CD14-positive monocyte (primary cell): ENCODE measurements at regions not wholly inside any gene's neighbourhood (a gene's known extent, or its start where the extent isn't known, plus 50 kb on each side); places are given as distances from the start of the nearest gene placed in this dataset.

Experiments
- DNase-seq, 3 donors: peaks; one replicate each; pipeline ENCODE4 v3.0.0-alpha.2; 2011 to 2022
- H2AFZ ChIP-seq: 2 replicates; pipeline ENCODE4 v1.6.0; 2012; ENCODE audit warnings: mild to moderate bottlenecking, low read depth, low read length, inconsistent platforms; ENCODE audit not compliant: insufficient read depth, poor library complexity, severe bottlenecking
- H3K27ac ChIP-seq, 2 donors: 1 replicate in 1 of 2; 2 replicates in 1 of 2; pipeline ENCODE4 v1.5.1; 2012 to 2013; ENCODE audit warnings: low read length in 2 of 2, control low read depth in 1 of 2, inconsistent platforms in 1 of 2, low read depth in 1 of 2, mild to moderate bottlenecking in 1 of 2
- H3K27me3 ChIP-seq, 2 donors: one replicate each; pipeline versions ENCODE4 v1.6.0 to v1.6.1; 2011 to 2013; ENCODE audit warnings: low read length in 2 of 2; ENCODE audit not compliant: control insufficient read depth in 2 of 2, insufficient read depth in 2 of 2
- H3K36me3 ChIP-seq, 2 donors: replicated peaks in 1 of 2; 1 replicate in 1 of 2; 2 replicates in 1 of 2; pipeline versions ENCODE4 v1.5.1 to v1.6.1; 2012 to 2013; ENCODE audit warnings: low read length in 2 of 2, control low read depth in 1 of 2, inconsistent platforms in 1 of 2, mild to moderate bottlenecking in 1 of 2; ENCODE audit not compliant: insufficient read depth in 2 of 2, control insufficient read depth in 1 of 2
- H3K4me1 ChIP-seq, 2 donors: 1 replicate in 1 of 2; 2 replicates in 1 of 2; pipeline versions ENCODE4 v1.5.1 to v1.6.1; 2012 to 2013; ENCODE audit warnings: low read length in 2 of 2, control low read depth in 1 of 2, inconsistent platforms in 1 of 2, mild to moderate bottlenecking in 1 of 2, moderate library complexity in 1 of 2; ENCODE audit not compliant: insufficient read depth in 2 of 2, control insufficient read depth in 1 of 2
- H3K4me2 ChIP-seq: replicated peaks from 2 replicates; pipeline ENCODE3; 2012; ENCODE audit warnings: low read length, moderate library complexity, mild to moderate bottlenecking; ENCODE audit not compliant: poor library complexity, severe bottlenecking; ENCODE audit errors: extremely low read depth
- H3K4me3 ChIP-seq, 3 experiments: fragments of 200-600 bp in 1 of 3; sonication (generic) in 1 of 3; replicated peaks in 1 of 3; 1 replicate in 2 of 3; 2 replicates in 1 of 3; pipeline ENCODE4 v1.5.1; 2011 to 2013; ENCODE audit warnings: low read length in 3 of 3, mild to moderate bottlenecking in 3 of 3, control low read depth in 2 of 3, low read depth in 2 of 3, inconsistent platforms in 1 of 3, moderate library complexity in 1 of 3
- H3K79me2 ChIP-seq: 2 replicates; pipeline ENCODE4 v1.6.0; 2012; ENCODE audit warnings: mild to moderate bottlenecking, control low read depth, inconsistent platforms, low read length, moderate library complexity; ENCODE audit not compliant: insufficient read depth
- H3K9ac ChIP-seq: 2 replicates; pipeline ENCODE4 v1.6.0; 2017; ENCODE audit warnings: low read length, mild to moderate bottlenecking; ENCODE audit not compliant: insufficient read depth, poor library complexity, severe bottlenecking
- H3K9me3 ChIP-seq, 2 donors: replicated peaks in 1 of 2; 1 replicate in 1 of 2; 2 replicates in 1 of 2; pipeline versions ENCODE4 v1.5.1 to v1.6.1; 2012 to 2013; ENCODE audit warnings: low read length in 2 of 2, control low read depth in 1 of 2; ENCODE audit not compliant: control insufficient read depth in 1 of 2, insufficient read depth in 1 of 2
- H4K20me1 ChIP-seq: 2 replicates; pipeline ENCODE4 v1.6.0; 2012; ENCODE audit warnings: mild to moderate bottlenecking, low read length, control low read depth, moderate library complexity; ENCODE audit not compliant: insufficient read depth
- H3K27ac Mint-ChIP-seq, 7 donors: one replicate each; pipeline ENCODE4 v1.8.0; 2020; ENCODE audit warnings: mild to moderate bottlenecking in 7 of 7, mixed read lengths in 7 of 7, moderate library complexity in 6 of 7, inconsistent platforms in 2 of 7
- H3K27me3 Mint-ChIP-seq, 3 donors: one replicate each; pipeline ENCODE4 v1.8.0; 2021 to 2022; ENCODE audit warnings: low read depth in 3 of 3, mild to moderate bottlenecking in 3 of 3, mixed read lengths in 3 of 3, moderate library complexity in 3 of 3, inconsistent platforms in 1 of 3
- H3K36me3 Mint-ChIP-seq, 2 donors: one replicate each; pipeline ENCODE4 v1.8.0; 2020; ENCODE audit warnings: mixed read lengths in 2 of 2, inconsistent platforms in 1 of 2, mild to moderate bottlenecking in 1 of 2
- H3K4me1 Mint-ChIP-seq: one replicate; pipeline ENCODE4 v1.8.0; 2020; ENCODE audit warnings: mild to moderate bottlenecking, mixed read lengths
- H3K4me3 Mint-ChIP-seq, 2 donors: one replicate each; pipeline ENCODE4 v1.8.0; 2020; ENCODE audit warnings: mild to moderate bottlenecking in 2 of 2, mixed read lengths in 2 of 2, moderate library complexity in 1 of 2
- H3K9me3 Mint-ChIP-seq, 7 donors: one replicate each; pipeline ENCODE4 v1.8.0; 2020 to 2022; ENCODE audit warnings: mixed read lengths in 7 of 7, mild to moderate bottlenecking in 6 of 7, moderate library complexity in 6 of 7, inconsistent platforms in 2 of 7
- CTCF ChIP-seq: fragments of 200-600 bp; IDR thresholded peaks from one replicate; pipeline ENCODE4 v1.8.0; 2022; ENCODE audit warnings: antibody characterized with exemption, mild to moderate bottlenecking
- WGBS: methylation state at CpG from one replicate; pipeline ENCODE4 v1.1.5; 2013; ENCODE audit warnings: missing lambda C conversion rate; ENCODE audit not compliant: insufficient coverage; 5-methylcytosine and 5-hydroxymethylcytosine counted together
- intact Hi-C, 2 donors: fragments of 100-400 bp; cut with micrococcal nuclease; formaldehyde crosslinking; loops; one replicate each; pipeline versions ENCODE4 v1.15.0 to v1.15.1; 2023

GRCh38 chr10:128247576-128247975 is 121.4 kb upstream of the MKI67 start:
- H4K20me1 ChIP-seq = no peaks in the 10 kb centered on the region
- H3K27me3 Mint-ChIP-seq = peaks cover 2 to 12% (median 12%) of the 10 kb centered on the region in 3 donors
- no peak for TF ChIP-seq CTCF
- H3K36me3 ChIP-seq = no peaks in the 10 kb centered on the region
- H3K4me3 Mint-ChIP-seq = no peak overlapping the region
- peaks cover 0 to 2% (median 0%) of the 10 kb centered on the region in 7 donors for H3K9me3 Mint-ChIP-seq
- no peak overlapping the region for H2AFZ ChIP-seq
- H3K4me1 Mint-ChIP-seq = no peaks in the 10 kb centered on the region
- H3K4me1 ChIP-seq = no peaks in the 10 kb centered on the region
- no peaks in the 10 kb centered on the region for H3K79me2 ChIP-seq
- DNase-seq = no peak
- peak overlapping the region in 1 of 7 donors; percentile 21 for H3K27ac Mint-ChIP-seq
- H3K27ac ChIP-seq = no peak overlapping the region
- H3K4me3 ChIP-seq = no peak overlapping the region
- H3K4me2 ChIP-seq = no peak overlapping the region
- 95% methylated on average over 4 of the region's 8 CpGs for WGBS
- no peaks in the 10 kb centered on the region for H3K36me3 Mint-ChIP-seq
- intact Hi-C loops = no loop called here
- no peak overlapping the region for H3K9ac ChIP-seq
- H3K27me3 ChIP-seq = peaks cover 0 to 4% of the 10 kb centered on the region in 2 donors
- no peaks in the 10 kb centered on the region for H3K9me3 ChIP-seq

- no peak overlapping the region for H3K27ac ChIP-seq
- H3K9ac ChIP-seq = no peak overlapping the region
- no peaks in the 10 kb centered on the region for H3K9me3 ChIP-seq
- Mint-ChIP-seq H3K27ac (no peak overlapping the region), H3K9me3 (peaks cover 0 to 3% (median 0%) of the 10 kb centered on the region in 7 donors), H3K27me3 (peaks cover 6 to 17% (median 7%) of the 10 kb centered on the region in 3 donors), H3K4me1 (peaks cover 7% of the 10 kb centered on the region), H3K36me3 (no peaks in the 10 kb centered on the region), H3K4me3 (peak overlapping the region in 1 of 2 donors; percentile 19)
- H3K36me3 ChIP-seq = no peaks in the 10 kb centered on the region
- DNase-seq = peak in 1 of 3 donors; percentile 29
- TF ChIP-seq CTCF = no peak
- no peaks in the 10 kb centered on the region for H3K79me2 ChIP-seq
- H3K4me2 ChIP-seq = no peak overlapping the region
- H4K20me1 ChIP-seq = no peaks in the 10 kb centered on the region
- peaks cover 0 to 4% of the 10 kb centered on the region in 2 donors for H3K4me1 ChIP-seq
- no peak overlapping the region for H3K4me3 ChIP-seq
- no peak overlapping the region for H2AFZ ChIP-seq
- peaks cover 0 to 4% of the 10 kb centered on the region in 2 donors for H3K27me3 ChIP-seq
- intact Hi-C loops = no loop called here
- 29% methylated on average over 1 of the region's 2 CpGs for WGBS
Measured at GRCh38 chr10:128254476-128254875, 128.3 kb upstream of the MKI67 start.
